Kidney (tissue), 13 donors: ENCODE measurements at regions not wholly inside any gene's neighbourhood (a gene's known extent, or its start where the extent isn't known, plus 50 kb on each side); places are given as distances from the start of the nearest gene placed in this dataset.
"Not testable (repeated sequence)": the region's sequence is repeated elsewhere in the genome, so short reads cannot be mapped to it uniquely, and the experiment has no call there.

ENCODE experiments used
- DNase-seq, 5 donors: peaks; one replicate each; pipeline ENCODE4 v3.0.0-alpha.2; 2013 to 2020
- FAIRE-seq: peaks from 2 replicates; lab custom pipeline; 2012; peaks lifted over from hg19 to GRCh38; lab: Jason Lieb, UNC
- H3K27ac ChIP-seq, 2 donors: one replicate each; pipeline ENCODE4 v1.7.0; 2013; ENCODE audit warnings: low read depth in 2 of 2, low read length in 2 of 2, inconsistent platforms in 1 of 2
- H3K27me3 ChIP-seq: one replicate; pipeline ENCODE4 v1.7.1; 2013; ENCODE audit warnings: low read length, inconsistent platforms; ENCODE audit not compliant: control insufficient read depth, insufficient read depth
- H3K36me3 ChIP-seq, 3 donors: one replicate each; pipeline versions ENCODE4 v1.7.0 to v1.7.1; 2013; ENCODE audit warnings: low read length in 3 of 3, control low read depth in 1 of 3, inconsistent platforms in 1 of 3; ENCODE audit not compliant: insufficient read depth in 3 of 3, control insufficient read depth in 2 of 3
- H3K4me1 ChIP-seq, 3 donors: one replicate each; pipeline versions ENCODE4 v1.7.0 to v1.7.1; 2013; ENCODE audit warnings: low read length in 3 of 3, inconsistent platforms in 1 of 3, low read depth in 1 of 3; ENCODE audit not compliant: control insufficient read depth in 2 of 3, insufficient read depth in 2 of 3
- H3K4me3 ChIP-seq, 3 donors: one replicate each; pipeline versions ENCODE4 v1.7.0 to v1.8.1; 2013; ENCODE audit warnings: low read length in 3 of 3, control low read depth in 1 of 3, inconsistent platforms in 1 of 3
- H3K9ac ChIP-seq, 3 donors: one replicate each; pipeline versions ENCODE4 v1.7.0 to v1.7.1; 2013; ENCODE audit warnings: low read length in 3 of 3, control low read depth in 1 of 3, inconsistent platforms in 1 of 3
- H3K9me3 ChIP-seq, 3 donors: one replicate each; pipeline versions ENCODE4 v1.7.0 to v1.7.1; 2013; ENCODE audit warnings: low read length in 3 of 3, control low read depth in 1 of 3, inconsistent platforms in 1 of 3; ENCODE audit not compliant: control insufficient read depth in 2 of 3, insufficient read depth in 1 of 3
- CTCF ChIP-seq: IDR thresholded peaks from 3 replicates; pipeline ENCODE4 v1.5.1; 2012; ENCODE audit warnings: mild to moderate bottlenecking, moderate library complexity, borderline replicate concordance; ENCODE audit not compliant: insufficient read depth; ENCODE audit errors: extremely low read depth
- intact Hi-C: fragments of 100-400 bp; cut with DNase I; formaldehyde crosslinking; loops from one replicate; pipeline ENCODE4 v1.11.1; 2022
- donor health status: control.
- donor health status: control.
- donor health status: control.
- donor health status: control.
- donor health status: control.
- donor health status: DM: yes; HTN: yes; CAD: no.
- donor health status: Normal renal cell carcinoma (clear cell type).

DNA sequence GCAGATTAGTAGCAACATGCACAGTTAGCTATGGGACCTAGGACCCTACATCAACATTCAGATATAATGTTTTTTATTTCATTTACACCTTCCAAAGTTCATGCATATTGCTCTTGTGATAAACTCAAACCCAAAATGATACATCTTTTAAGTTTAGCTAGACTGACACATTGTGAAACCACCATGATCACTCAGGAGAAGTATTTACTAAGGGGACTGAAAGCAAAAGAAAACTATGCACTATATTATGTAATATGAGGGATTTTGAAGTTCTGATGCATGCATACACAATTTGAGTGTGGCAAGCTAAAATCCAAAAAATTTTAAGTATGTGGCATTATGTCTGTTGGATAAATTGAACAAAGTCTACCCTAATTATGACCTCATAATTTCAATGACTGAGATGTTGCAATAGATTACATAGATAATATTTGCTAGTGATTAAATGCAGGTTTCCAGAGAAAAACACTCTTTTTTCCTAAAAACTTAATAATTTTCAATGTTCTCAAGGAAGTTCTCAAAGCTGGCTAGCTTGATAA is 914.8 kb upstream of the GRIA3 start:
- Histone ChIP-seq H3K4me1 (no peaks in the 10 kb centered on the region), H3K9ac (no peak overlapping the region), H3K9me3 (no peaks in the 10 kb centered on the region), H3K27me3 (no peaks in the 10 kb centered on the region), H3K27ac (no peak overlapping the region), H3K36me3 (no peaks in the 10 kb centered on the region), H3K4me3 (no peak overlapping the region)
- TF ChIP-seq CTCF: no peak
- DNase-seq (no peak), FAIRE-seq (no peak)
- intact Hi-C loops: no loop called here

- H3K4me1 ChIP-seq: no peaks in the 10 kb centered on the region
- H3K27me3 ChIP-seq: no peaks in the 10 kb centered on the region
- intact Hi-C loops: no loop called here
- no peak overlapping the region for H3K4me3 ChIP-seq
- no peaks in the 10 kb centered on the region for H3K9me3 ChIP-seq
- TF ChIP-seq CTCF: no peak
- H3K27ac ChIP-seq: no peak overlapping the region
- FAIRE-seq (no peak), DNase-seq (no peak)
- H3K36me3 ChIP-seq: no peaks in the 10 kb centered on the region
- no peak overlapping the region for H3K9ac ChIP-seq
Observed at GRCh38 chrX:122270809-122271494, 913.1 kb upstream of the GRIA3 start.

DNA sequence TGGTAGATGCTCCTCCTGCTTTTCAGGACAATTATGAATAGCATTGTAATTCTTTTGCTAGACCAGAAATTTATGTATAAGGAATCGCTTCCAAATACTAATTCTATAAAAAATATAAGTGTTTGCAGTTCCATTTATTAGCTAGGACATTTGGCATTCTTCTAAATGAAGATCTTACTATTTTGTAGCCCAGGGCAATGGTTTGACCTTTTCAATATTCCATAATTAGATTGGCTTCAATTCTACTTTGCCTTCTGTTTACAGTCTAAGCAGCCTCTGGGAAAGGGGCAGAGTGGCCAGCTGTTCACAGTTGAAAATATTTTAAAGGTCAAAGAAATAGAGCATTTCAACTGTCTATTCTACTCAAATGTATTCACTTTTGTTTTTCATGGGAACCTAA is 912.1 kb upstream of the GRIA3 start:
- DNase-seq (no peak), FAIRE-seq (no peak)
- H3K4me3 ChIP-seq: no peak overlapping the region
- no peaks in the 10 kb centered on the region for H3K27me3 ChIP-seq
- TF ChIP-seq CTCF: no peak
- no peak overlapping the region for H3K27ac ChIP-seq
- H3K9ac ChIP-seq: no peak overlapping the region
- no peaks in the 10 kb centered on the region for H3K9me3 ChIP-seq
- intact Hi-C loops: no loop called here
- no peaks in the 10 kb centered on the region for H3K36me3 ChIP-seq
- no peaks in the 10 kb centered on the region for H3K4me1 ChIP-seq

DNA sequence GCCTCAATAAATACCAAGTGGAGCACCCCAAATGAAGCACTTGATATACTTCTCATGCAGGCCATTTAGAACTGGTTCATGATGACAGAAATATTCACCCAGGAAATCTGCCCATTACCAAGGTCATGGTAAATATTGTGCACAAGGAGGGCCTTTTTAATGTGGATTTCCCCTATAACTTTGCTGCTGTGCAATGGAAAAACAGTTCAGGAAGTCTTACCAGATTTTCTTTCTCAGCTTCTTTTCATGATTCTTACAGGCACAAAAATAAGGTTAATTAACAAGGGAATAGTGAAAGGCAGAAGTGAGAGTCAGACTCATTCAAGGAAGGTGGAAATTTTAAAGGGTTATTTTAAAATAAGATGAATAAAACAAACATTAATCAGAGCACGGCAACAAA is 904.3 kb upstream of the GRIA3 start:
- no peaks in the 10 kb centered on the region for H3K9me3 ChIP-seq
- TF ChIP-seq CTCF: no peak
- intact Hi-C loops: no loop called here

GRCh38 chrX:122299822-122300221 is 884.3 kb upstream of the GRIA3 start:
- H3K9me3 ChIP-seq, H3K4me3 ChIP-seq, H3K27me3 ChIP-seq, H3K27ac ChIP-seq, H3K4me1 ChIP-seq, H3K9ac ChIP-seq, intact Hi-C loops, DNase-seq, FAIRE-seq, H3K36me3 ChIP-seq: not testable (repeated sequence)

More for the DNA sequence above, 904.3 kb upstream of the GRIA3 start:
- H3K36me3 ChIP-seq: no peaks in the 10 kb centered on the region
- H3K27me3 ChIP-seq: no peaks in the 10 kb centered on the region
- H3K9ac ChIP-seq: no peak overlapping the region
- no peaks in the 10 kb centered on the region for H3K4me1 ChIP-seq
- H3K27ac ChIP-seq: no peak overlapping the region
- FAIRE-seq (no peak), DNase-seq (no peak)
- H3K4me3 ChIP-seq: no peak overlapping the region
